ENCODE measurements at regions not wholly inside any gene's neighbourhood (a gene's known extent, or its start where the extent isn't known, plus 50 kb on each side); places are given as distances from the start of the nearest gene placed in this dataset.

DNA sequence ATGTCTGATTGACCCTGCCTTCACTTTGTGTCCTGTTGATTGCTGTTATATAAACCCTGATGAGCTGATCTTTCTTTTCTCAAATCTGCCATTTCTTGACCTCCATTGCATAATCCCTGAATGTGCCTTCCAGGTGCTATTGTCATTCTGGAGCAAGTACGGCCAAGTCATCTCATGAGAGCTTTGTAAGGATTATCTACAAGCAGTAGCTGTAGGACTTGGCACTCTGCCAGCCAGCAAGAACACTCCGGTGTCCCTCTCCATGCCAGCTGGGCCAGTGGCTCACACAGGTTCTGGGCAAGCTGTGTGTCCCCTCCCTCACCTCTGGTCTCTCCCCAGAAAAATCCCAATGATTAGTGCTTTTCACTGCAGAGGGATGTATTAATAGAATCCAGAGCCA is 348.1 kb downstream of the FOXO1 start:
- no peak for DNase-seq

DNA sequence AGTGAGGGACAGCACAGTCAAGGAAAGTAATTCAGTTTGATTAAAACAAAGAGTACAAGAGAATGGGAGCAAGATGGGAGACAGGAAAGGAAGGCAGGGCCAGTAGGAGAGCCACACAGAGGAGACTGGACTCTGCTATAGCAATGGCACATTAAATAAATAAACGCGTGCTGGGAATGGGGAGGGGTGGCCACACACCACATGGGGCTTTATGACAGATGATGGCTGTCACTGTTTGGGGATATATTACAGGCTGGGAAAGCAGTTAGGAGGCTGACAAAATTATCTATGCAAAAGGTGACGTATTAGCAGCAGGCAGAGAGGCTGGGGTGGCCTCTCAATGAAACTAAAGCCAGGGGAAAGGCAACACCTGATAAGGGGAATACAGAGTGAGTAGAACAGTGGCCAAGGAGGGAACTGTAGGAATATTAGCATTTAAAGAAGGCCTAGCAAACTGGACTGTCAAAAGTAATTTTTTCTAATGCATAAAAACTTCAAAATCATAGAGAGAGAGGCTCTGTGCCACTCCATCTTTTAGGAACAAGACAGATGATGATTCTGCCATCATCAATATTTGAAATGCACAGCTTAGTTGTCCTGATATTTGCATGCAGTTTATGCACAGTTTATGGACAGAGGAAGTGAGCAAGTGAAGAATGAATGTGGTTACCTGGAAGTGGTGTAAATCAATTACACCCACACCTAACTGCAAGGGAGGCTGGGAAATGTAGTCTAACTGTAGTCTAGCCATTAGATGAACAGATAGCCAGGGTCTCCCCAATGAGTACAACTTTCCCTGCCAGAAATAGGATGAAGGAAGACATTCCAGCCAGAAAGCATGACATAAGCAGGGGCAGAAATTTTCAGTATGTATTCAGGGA is 346.5 kb downstream of the FOXO1 start:
- DNase-seq, result no peak

DNA sequence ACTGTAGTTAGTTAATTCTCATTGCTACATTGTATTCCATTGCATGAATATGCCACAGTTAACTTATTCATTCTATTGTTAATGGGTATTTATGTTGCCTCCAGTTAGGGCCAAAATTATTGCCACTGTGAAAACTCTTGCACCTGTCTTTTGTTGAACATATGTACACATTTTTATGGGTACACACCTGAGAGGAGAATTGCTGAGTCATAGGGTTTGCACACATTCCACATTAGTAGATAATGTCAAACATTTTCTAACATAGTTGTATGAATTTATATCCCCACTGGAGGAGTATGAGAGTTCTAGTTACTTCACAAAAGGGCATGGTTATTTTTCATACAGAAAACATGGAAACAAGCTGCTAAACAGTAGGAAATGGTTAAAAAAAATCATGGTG is 338.4 kb downstream of the FOXO1 start:
- no peak for DNase-seq

DNA sequence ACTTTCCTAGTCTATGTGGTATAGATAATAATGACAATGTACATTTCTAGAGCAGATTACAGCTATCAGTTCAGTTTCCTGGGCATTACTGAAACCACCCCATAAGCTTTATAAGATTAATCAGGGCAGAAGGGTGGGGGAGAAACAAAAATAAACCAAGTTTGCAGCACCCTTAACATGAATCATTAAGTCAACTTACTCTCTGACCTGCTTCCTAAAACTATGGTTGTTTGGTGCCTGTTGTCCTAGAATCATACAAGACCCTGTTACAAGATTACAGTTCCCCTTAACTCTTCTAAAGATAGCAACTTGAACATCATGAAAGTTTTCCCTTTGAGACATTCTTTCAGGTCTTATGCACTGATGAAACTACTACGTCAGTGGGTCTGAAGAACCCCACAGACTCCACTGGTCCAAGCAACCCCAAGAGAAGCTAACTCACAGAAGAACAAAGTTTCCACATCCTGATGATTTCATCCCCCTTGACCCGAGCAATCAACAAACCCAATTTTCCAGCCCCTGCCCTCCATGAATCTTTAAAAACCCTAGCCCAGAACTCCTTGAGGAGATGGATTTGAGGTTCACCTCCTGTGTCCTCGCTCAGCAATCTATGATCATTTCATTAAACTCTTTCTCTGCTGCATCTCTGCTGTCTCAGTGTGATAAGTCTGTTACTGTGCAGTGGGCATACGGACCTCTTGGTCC is 336.5 kb downstream of the FOXO1 start:
- DNase-seq, result no peak

DNA sequence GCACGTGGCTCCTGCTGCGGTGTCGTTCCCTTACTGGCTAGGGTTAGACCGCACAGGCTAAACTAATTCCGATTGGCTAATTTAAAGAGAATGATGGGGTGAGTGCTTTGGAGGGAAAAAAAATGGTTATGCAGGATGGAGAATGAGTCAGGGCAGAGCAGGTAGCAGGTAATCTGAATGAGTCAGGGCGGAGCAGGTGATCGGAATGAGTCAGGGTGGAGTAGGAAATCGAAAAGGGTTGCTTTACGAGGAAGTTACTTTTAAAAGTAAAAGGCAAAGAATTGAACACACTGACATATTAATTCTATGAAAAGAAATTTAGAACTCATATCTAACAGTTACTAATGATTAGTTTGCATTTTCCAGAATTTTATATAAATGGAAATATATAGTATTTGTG is 335.5 kb downstream of the FOXO1 start:
- DNase-seq, result no peak

DNA sequence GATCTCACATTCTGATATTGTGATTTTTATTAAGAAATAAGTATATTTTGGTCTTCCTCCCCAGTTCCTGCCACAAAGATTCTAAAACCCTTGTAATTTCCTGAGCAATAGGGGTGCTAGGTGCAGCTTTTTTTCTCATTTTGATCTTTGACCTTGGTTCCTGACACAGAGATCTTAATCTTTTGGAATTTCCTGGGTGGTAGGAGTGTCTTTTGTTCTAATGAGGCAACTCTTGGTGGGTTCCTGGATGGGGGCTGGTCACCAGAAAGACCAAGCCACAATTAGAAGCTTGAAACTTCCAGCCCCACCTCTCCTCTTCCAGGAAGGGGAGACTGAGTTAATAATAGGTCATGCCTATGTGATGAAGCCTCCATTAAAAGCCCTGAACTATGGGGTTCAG is 334.6 kb downstream of the FOXO1 start:
- DNase-seq, result no peak

DNA sequence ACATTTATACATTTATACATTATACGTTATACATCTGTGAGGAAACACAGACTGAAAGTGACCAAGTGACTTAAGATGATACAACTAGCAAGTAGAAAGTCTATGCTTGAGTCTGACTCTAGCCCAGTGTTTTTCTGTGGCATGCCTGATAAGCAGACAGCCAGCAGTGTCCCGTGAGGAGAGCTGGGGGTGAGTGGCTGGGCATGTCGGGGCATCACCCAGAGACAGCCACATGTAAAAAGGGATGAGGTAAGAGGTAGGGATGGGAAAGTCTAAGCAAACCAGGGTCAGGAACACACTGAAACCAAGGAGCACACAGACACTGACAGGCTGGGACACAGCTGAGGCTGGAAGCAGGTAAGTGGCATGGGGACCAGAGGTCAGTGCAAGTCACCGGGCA is 333.2 kb downstream of the FOXO1 start:
- DNase-seq, result no peak

DNA sequence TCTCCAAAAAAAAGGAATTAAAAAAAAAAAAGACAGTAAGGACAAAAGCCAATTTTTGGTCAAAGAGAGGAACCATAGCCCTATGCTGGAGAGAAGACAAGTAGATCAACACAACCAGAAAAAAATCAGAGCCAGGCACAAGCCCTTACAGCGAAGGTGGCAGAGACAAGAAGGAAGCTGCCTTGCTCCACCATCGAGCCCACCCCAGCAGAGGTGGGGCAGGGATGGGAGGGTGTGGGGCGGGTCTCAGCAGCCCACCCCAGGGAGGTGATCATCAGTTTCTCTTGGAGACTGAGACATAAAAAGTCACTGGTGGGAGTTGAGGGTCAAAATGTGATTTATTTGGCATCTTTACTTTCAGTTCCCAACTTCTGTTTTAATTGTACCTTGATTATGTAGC is 332.4 kb downstream of the FOXO1 start:
- DNase-seq, result no peak

DNA sequence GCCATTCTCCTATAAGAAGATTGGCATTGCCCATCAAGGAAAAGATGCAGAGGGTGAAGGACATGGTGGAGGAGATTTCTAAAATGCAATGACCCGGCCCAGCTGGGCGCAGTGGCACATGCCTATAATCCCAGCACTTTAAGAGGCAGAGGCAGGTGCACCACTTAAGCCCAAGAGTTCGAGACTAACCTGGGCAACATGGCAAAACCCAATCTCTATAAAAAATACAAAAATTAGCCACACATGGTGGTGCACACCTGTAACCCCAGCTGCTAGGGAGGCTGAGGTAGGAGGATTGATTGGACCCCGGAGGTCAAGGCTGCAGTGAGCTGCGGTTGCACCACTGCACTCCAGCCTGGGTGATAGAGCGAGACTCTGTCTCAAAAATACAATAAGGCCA is 331.8 kb downstream of the FOXO1 start:
- DNase-seq, result no peak

DNA sequence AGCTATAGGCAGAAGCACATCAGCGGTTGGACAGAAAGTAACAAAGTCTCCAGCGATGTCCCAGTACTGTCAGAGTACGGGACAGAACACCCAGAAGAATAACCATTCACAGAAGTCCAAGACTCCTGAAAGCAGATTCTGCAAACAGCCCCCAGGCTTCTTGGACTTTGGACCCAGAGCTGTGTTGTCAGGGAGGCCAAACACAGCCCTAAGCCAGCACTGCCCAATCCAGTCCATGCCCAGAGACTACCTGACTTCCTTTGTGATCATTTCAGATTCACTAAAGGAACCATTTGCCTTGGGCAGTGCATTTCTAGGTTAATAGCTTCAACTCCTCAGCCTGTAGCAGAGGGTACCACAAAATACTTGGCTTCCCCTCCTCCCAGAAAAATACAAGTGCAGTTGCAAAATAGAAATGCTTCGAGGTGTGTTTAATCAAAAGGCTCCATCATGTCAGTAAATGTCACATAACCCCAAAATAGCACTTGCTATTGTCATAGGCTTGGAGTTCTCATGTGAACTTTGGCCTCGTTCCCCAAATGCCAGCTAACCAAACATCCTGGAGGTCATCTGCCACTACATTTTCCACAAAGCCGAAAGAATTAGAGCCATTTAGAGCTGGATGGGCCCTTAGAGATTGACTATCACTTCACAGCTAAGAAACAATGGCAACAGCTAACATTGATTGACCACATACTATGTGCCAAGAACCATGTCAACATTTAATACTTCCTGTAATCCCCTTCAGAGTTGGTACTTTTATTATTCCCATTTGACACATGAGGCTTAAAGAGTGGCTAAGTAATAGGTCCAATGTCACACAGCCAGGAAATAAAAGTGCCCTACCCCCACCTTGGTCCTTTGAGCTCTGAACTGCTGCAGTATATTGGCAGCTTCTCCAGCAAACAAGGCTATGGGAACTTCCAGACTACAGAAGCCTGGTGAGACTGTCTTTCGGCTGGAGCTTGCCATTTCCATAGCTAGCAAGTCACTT is 329.9 kb downstream of the FOXO1 start:
- DNase-seq, result no peak

DNA sequence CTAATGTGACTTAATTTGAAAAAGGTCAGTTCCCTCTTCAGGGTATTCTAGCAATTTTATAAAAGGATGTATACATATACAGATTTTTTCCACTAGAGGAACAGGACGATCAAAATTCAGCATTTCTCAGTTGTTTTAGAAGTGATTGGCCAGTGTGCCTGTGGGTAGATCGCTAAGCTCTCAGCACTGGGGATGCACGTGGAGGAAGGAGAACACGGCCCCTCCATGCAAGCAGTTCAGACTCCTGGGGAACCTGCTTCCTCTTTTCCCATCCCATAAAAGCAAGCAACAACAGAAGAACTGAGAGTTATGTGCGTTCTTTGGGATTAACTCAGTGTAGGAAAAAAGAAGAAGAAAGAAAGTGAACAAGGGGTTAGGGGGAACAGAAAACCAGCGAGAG is 328.8 kb downstream of the FOXO1 start:
- DNase-seq, result no peak

DNA sequence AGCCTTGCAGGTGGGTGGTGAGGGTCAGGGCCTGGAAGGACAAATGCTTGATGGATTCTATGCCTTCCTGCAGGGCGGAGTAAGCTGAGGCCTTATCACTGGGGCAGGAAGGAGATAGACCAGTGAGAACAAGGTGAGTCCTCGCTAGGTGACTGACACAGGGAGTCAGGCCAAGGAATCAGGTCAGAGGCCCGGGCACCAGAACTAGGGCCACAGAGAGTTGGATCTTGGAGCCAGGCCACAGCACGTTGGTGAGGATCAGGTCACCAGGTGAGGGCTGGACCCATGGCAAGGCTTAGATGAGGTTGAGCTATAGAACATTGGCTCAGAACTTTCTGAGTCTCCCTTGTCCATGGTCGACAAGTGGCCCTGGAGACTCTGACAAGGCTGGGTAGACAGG is 328.2 kb downstream of the FOXO1 start:
- no peak for DNase-seq

DNA sequence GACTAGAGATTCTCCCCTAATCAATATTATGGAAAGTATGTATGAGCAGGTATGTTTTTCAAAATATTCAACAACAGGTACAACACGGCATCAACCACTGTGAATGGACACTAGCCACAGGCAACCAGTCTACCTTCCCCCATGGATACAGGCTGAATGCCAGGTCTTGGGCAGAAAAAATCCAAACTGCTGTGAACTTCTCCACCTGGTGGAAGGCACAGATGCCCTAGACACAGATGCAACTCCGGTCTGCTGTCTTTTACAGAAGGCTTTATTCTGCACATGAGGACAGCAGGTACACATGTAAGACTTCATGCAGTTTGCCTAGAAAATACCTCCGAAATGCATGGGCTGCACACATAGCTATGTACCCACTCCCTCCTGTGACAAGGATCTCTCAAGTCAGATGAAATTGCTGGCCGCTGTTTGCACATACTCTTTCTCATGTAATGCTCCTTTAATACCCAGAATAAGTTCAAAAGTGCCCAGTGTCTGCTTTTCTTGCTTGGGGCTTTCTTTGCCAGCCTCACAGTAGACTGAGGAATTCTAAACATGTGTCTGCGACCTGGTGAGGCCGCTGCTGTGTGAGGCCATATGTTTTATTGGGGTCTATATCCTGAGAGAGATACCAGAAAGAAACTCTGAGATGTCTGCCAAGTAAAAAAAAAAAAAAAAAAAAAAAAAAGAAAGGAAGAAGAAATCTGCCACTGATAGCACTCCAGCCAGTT is 325.9 kb downstream of the FOXO1 start:
- DNase-seq, result no peak

DNA sequence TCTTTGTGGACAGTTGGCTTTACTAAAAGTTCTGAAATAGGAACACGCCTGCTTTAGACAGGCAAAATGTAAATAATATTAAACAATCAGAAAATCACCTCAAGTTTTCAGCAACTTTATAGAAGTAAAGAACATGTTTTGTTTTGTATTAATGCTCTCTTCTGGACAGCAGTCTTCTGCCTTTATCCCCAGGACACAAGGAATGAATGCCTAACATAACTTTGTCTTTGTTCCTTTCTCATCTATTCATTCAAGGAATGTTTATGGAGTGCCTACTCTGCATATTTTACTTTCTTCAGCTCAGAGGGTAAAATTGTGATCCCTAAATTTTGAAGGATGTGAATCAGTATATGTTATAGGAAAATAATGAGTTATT is 325.4 kb downstream of the FOXO1 start:
- DNase-seq, result no peak

DNA sequence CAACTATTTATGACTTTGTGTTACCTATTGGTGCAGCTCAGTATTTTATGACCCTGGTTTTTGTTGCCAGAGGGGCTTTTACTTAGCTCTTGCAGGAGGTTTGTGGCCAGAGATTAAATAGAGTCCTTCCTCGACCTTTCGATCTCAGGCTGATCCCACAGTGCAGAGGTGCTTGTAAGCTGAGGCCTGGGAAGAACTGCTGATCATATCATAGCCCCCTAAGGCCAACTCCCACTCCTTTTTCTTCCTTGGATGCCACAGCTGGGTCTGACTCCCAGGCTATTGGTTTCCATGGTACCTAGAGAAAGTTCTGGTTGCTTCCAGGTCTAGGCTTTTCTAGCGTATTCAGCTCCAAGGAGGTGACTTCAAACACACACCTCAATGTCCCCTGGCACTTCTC is 324.9 kb downstream of the FOXO1 start:
- no peak for DNase-seq

DNA sequence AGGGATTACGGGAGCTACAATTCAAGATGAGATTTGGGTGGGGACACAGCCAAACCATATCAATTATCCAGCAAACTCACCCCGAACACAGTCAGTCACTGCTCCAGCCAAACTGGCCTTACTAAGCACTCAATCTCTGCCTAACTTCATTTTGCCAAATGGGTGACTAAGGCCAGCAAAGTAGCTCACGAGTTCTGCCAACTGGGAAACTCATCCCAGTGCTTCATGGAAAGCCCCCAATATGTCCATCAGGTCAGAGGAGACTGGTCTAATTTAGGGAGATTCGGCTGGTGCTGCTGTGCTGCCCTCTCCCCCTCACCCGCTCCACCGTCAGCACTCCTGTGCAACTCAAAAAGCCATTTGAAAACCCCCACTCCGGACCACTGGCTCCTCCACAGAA is 324.0 kb downstream of the FOXO1 start:
- no peak for DNase-seq

DNA sequence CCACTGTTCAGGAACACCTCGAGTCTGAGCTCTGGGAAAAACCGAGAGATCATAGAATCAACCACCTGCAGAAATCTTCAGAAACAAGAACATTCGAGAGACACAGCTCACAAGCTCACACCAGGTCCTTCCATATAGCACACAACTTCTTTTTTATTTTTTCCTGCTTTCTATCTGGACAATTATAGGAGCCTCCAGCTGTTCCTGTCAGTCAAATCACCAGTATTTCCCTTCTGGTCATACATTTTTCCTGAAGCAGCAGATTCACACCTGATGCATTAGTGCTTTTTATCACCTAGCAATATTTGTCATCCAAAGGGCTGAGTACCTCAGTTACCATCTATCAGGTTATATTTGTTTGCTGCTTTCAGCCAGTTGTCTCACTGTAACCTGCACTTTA is 323.5 kb downstream of the FOXO1 start:
- DNase-seq, result no peak

DNA sequence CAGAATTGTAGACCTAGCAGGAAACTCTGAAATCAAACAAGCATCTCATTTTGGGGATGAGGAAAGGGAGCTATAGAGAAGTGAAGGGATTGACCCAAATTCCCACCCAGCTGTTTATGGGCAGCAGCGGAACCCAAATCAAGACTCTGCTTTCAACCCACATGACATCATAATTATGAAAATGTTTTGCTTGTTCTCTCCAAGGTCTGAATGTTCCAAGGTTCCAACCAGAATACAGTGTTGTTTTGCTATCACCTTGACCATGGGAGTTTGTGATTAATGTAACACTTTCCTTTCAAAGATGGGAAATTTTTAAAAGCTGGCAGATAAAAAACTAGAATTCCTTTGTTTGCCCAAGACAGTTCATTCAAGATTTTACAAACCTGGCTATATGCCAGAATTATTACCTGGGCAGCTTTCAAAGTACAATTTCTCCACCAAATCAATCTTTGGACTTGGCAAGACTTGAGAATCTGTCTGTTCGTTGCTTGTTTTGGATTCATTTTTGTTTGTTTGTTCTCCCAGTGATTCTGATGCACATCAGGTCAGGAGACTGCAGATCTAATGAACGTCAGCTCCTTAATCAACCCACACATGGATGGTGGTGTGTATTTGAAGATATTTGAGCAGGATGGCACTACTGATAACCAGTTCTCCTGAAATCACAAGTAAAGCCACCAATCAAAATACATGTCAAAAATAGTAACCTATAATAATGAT is 322.7 kb downstream of the FOXO1 start:
- DNase-seq, result no peak

DNA sequence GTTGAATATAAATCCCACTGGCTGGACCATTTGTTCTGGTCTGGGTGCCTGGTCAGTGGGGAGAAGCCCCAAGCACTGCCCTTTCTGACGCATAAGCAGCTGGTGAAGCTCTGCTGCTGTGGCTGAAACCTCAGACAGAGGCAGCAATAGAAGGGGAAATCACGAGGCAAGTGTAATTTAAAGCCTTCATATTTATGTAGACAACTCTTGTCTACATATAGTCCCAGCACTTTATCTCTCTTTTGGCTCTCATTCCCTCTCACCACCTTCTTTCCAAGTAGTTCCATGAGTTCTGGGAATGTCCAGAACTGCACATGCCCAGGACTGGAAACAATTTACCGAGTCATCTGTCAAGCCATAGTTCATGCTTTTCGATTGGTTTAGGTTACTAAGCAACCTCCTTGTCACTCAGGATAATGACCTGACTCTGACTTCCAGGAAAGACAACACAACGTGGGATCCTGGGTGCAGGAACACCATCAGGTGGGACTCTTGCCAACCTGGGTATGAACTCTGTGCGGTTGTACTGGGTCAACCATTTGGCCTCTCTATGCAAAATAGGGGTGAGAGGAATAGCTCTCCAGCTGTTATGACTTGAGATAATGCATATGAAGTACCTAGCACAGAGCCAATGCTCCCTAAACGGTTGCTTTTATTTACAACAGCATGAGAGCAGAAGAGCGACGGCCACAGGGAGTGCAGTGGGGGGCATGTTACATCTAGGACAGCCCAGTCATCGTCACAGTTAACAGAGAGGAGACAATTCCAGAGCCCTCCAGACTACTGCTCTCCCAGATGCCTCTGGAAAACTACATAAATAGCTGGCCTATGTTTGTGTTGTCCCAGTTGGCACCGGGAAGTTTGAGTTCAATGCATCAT is 321.9 kb downstream of the FOXO1 start:
- DNase-seq, result no peak

DNA sequence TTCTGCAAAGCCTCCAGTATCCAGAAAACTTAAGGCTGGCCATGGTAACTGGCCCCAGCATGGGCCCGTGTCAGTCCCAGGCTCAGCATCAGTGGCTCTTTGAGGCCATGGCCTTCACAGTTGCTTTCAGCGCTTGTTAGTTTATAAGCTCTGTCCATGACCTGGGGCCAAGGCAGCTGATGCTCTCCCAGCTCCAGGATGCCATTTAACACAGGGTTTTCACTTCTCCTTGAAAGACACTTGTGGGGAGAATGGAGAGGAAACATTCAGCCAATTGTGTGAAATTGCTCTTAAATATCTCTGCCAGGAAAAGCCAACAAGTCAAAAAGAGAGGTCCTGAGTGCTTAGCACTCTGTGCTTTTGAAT is 321.3 kb downstream of the FOXO1 start:
- no peak for DNase-seq
